Retina (tissue), 1 donor: ENCODE measurements at regions not wholly inside any gene's neighbourhood (a gene's known extent, or its start where the extent isn't known, plus 50 kb on each side); places are given as distances from the start of the nearest gene placed in this dataset.

Source experiments
- DNase-seq: peaks from one replicate; pipeline ENCODE4 v3.0.0-alpha.2; 2016

DNA sequence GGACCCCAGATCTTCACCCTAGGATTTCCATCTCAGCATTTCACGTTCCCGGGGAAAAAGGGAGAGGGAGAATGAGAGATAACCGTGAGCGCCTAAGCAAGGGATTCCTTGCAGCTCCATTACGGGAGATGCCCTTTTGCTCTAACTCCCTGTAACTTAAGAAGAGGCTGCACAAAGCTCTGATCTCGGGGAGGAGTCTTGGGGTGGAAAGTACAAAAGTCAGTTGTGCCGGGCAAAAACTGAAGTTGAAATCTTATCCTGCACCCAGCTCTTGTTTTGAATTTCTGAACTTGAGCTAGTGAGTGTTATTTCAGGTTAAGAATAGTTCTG lies 256.4 kb upstream of the SOX21 start:
- DNase-seq, result no peak

DNA sequence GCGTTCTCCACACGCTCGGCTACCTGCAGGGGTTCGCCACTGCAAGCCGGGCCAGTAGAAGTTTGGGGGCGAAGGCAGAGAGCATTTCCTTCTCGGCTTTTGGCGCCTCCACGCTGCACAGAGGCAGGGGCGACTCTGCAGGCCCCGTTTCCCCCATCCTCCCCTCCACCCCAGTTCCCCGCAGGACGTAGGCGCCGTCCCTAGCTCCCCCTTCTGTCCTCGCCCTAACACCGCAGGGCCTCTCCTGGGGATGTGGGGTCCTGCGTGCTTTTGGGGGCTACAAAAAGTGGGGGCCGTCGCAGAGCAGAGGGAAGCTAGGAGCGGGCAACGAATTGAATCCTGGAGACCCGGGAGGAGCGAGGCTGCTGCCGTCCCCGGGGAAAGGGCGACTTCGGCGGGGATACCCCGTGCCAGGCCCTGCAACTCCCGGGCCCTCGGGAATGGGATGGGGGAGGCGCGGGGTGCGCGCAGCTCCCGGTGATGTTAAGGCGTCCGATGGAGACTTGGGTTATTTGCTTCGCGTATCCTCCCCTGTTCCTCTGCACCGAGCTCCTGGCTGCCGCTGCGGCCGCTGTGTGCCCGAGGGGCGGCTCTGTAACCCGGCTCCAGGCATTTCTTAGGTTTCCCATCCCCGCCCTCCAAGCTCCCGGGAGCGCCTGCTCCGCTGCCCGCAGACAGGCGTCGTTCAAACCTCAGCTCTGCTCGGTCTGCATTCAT lies 255.9 kb upstream of the SOX21 start:
- peak; percentile 83 for DNase-seq

- DNase-seq, result peak; percentile 80
Observed at GRCh38 chr13:94967183-94968039, 255.1 kb upstream of the SOX21 start.

- DNase-seq, result peak; percentile 48
Observed at GRCh38 chr13:94966422-94966955, 254.1 kb upstream of the SOX21 start.

- DNase-seq, result no peak
Observed at GRCh38 chr13:94959626-94960025, 247.3 kb upstream of the SOX21 start.

DNA sequence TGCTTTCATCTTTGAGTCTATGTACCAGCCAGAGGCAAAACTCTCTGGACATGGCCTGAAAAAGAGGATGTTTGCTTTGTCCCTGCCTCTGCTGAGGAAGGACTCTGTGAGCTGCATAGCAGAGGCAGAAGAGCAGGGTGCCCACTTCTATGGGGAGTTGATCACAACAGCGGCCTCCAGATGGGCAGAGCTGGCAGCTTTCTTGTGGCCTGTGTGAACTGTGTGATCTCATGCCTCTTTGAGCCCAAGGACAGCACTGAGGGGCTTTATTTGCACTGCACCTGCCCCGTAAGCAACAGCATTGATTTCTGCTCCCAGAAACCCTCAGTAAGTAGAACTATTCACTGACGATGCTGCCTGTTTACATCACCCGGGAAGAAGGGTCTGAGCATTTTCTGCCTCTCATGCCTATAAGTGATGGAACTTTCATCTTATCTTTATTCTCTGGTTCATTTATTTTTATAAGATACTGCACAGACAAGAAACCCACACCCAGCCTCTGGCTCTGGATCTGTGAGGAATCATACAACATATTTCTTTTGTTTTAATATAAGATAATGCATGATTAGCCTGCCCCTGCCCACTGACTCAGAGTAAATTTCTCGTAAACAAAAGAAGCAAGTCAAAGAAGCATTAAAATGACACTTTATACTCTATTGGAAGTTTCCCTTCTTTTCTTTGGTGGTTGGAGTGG lies 244.2 kb upstream of the SOX21 start:
- DNase-seq, result no peak

GRCh38 chr13:94952787-94953186 lies 240.4 kb upstream of the SOX21 start:
- no peak for DNase-seq

DNA sequence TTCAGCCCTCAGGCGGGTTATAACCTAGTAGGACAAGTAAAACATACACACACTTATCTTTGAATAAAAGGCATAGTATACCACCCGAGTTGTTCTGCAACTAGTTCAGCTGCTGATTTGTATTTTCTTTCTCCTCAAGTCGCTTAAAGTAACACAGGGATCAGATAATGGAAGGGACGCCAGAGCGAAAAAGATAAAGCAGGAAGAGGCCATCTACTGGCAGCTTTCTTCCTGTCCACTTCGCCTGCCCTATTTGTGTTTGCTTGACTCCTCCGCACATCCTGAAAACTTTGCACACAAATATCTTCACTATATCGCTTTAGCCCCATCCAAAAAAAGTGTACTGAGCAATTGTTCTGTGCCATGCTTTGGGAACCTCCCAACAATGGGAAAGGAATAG lies 238.0 kb upstream of the SOX21 start:
- DNase-seq, result no peak

DNA sequence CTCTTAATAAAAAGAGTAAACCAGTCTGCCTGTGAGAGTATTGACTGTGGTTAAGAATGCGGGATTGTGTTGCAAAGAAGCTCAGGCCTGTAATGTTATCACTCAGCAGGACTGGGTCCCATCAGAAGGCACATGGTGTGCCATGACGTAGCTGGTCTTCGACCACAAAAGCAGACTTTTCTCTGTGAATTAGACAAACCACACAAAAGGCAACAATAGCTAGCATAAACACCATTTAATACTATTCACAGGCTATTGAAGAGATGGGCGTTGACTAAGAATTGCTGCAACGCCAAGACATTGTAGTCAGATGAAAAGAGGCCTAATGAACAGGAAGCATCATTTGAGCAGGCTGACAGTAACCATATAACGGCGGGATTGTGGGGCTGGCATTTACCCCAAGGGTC lies 235.6 kb upstream of the SOX21 start:
- DNase-seq, result peak; percentile 44

DNA sequence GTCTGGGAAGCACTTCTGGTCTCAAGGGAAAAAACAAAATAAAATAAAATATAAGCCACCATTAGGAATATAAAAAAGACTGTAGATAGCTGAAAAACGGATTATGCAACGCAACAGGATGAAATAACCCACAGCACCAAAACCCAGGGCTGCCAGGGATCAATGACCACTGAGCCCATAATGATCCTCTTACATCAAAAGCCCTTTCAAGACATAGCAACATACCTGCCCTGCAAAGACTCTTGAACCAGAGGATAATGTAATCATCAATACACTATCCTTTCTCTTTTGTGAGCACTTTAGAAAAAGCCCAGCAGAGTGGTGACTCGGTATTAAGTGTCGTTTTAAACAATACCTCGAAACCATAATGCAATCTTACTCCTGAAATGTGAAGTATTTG lies 235.0 kb upstream of the SOX21 start:
- no peak for DNase-seq

DNA sequence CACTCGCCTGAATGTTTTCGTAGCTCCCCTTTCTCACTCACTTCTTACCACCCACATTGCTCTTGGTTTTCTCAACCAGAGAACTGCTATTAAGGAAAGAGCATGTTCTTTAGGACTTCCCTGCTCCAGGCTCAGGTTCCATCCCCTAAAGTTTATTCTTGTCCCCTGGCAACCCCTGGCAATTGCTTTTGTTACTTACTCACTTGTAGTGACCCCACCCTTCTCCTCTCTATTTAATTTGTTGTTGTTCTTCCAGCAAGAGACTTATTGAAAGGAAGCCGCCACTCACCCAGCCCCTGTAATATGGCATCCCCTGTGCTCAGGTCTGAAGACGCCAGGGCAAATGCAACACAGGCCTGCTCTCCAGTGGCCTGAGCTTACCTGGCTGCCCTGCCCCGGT lies 233.7 kb upstream of the SOX21 start:
- DNase-seq, result no peak

DNA sequence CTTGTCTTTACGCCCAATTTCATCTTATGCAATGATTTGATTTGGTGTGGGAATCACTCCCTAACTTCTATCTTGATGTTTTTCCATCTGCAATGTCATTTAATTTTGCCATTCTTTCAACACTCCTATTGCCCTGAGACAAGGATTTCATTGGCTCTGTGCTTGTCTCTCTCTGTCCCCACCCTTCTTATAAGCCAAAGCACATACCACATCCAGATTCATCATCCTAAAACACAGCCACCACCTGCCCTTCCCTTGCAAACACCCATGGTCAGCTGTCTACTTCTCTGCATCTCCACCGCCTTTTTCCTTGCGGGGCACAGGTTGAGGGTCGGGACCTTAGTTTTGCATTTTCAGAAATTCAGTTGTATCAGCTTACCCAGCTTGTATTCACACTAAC lies 225.8 kb upstream of the SOX21 start:
- no peak for DNase-seq

- DNase-seq, result no peak
Observed at GRCh38 chr13:94936633-94937032, 224.3 kb upstream of the SOX21 start.

DNA sequence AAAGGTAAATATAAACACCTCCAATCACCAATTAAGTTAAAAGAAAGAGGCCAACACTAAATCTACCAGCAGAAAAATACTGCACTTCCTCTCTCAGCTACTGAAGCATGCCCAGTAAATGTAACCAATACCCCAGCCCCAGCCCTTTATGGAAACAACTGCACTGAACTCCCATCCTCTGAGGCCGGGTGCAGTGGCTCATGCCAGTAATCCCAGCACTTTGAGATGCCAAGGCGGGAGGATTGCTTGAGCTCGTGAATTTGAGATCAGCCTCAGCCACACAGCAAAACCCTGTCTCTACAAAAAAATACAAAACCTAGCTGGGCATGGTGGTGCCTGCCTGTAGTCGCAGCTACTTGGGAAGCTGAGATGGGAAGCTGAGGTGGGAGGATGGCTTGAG lies 221.6 kb upstream of the SOX21 start:
- DNase-seq, result no peak

DNA sequence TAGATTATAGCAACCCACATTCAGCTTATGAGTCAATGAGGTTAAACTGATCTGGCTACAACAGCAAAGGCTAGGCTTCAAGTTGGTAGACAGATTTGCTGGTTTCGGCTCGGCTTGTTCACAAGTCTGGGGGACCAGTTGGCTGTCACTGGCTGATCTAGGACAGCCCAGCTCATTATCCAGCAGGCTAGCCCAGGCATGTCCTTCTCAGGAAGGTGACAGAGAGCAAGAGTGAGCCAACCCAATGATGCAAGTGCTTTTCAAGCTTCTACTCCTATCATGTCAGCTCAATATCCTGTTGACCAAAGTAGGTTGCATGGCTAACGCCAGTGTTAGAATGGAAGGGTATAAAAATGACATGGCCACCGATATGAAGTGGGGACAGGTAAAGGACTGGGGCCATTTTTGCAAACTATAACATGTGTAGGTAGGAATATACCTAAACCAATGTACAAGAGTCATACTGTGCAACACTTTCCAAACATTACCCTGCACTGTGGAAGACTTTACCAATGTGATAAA lies 220.9 kb upstream of the SOX21 start:
- DNase-seq, result no peak

DNA sequence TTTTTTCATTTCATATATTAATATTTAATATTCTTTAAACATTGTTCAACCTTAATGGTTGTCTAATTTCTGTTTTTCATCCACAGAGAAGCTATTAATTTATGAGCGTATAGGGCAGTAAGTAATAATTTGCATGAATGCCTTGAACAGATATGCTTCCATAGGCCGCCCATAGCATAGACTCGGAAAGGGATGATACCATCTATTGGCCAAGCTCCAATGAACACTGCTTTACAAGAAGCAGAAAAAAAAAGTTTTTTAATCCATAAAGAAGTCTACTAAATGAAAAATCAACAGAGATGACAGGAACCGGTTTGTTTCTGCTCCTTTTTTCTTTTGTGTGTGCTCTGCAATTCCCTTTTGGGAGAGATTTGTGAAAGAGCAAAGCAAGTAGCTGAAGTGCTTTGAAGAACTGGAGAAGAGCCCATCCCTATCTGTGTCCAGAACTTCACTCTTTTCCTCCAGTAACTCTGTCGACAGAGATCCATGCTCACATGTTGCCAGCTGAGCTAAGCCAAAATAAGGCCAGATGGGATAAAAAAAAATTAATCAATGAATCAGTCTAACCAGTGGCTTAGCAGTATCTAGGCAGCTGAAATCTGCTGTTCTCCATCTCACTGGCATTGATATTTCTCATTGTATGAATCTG lies 215.9 kb upstream of the SOX21 start:
- no peak for DNase-seq

DNA sequence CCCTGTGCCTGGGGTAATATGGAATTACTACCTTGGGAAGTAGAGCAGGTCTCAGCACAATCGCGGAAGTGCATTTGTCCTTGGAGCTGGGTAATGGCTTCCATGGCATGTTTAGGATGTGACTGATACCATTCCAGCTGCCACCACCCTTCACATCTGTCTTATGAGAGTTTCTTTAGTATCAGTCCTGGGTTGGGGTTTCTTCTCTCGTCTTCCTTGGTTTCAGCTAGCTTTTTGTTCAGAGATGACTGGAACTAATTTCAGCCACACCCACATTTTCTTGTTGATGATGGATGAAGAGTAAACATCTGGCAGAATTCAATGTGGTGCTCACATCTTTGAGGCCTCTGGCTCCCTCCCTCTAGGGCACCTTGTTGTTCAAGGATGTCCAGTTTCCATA lies 212.9 kb upstream of the SOX21 start:
- DNase-seq, result no peak

- DNase-seq, result no peak
Observed at GRCh38 chr13:94921181-94921580, 208.8 kb upstream of the SOX21 start.

- no peak for DNase-seq
Observed at GRCh38 chr13:94920578-94920977, 208.2 kb upstream of the SOX21 start.

DNA sequence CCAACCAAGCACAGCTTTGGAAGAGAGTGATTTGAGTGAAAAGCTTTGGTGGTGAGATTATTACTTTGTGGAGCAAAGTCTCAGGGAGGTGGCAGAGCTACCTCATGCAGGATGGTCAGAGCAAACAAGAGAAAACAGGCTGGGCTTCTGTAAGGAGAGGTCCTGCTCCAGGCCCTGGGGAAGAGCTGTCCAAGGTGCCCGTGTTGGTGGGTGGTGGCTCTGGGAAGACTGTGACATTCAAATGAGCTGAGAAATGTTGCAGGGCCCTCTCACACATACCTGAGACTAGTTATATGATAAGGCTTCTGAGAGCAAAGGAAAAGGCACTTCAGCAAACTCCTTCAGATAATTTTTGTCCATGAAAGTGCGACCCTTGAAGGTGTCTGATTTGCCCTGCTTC lies 205.5 kb upstream of the SOX21 start:
- no peak for DNase-seq

- DNase-seq, result no peak
Observed at GRCh38 chr13:94914895-94915294, 202.6 kb upstream of the SOX21 start.

GRCh38 chr13:94906605-94907004 lies 194.3 kb upstream of the SOX21 start:
- DNase-seq, result no peak
